ENCODE measurements at regions not wholly inside any gene's neighbourhood (a gene's known extent, or its start where the extent isn't known, plus 50 kb on each side); places are given as distances from the start of the nearest gene placed in this dataset.

DNA sequence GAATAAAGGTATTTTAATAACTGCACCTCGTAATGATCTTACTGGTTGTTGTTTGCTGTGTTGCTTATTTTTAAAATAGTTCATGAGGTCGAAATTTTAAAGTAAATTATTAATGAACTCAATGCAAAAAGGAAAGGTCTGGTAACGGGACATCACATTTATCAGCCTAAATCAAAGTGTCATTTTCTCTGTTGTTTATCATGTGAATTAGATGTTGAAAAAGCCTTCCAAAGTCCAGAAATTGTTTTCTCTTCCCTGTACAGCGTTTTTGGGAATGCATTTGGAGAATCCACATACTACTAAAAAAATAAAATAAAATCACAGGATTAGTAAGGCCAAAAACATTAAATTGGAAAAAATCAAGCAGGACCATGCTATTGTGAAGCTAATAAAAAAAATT lies 339.2 kb upstream of the NECTIN3 start:
- intact Hi-C loops (cut with micrococcal nuclease): no loop called here
- Histone ChIP-seq H3K9me3 (replicated peaks) (no peaks in the 10 kb centered on the region), H3K4me3 (no peak overlapping the region), H3K27ac (replicated peaks) (no peak overlapping the region), H3K36me3 (no peaks in the 10 kb centered on the region), H3K27me3 (ENCODE audit: low read depth) (no peaks in the 10 kb centered on the region), H3K4me1 (no peaks in the 10 kb centered on the region)
- no peak for DNase-seq
- TF ChIP-seq, protein P1, sequence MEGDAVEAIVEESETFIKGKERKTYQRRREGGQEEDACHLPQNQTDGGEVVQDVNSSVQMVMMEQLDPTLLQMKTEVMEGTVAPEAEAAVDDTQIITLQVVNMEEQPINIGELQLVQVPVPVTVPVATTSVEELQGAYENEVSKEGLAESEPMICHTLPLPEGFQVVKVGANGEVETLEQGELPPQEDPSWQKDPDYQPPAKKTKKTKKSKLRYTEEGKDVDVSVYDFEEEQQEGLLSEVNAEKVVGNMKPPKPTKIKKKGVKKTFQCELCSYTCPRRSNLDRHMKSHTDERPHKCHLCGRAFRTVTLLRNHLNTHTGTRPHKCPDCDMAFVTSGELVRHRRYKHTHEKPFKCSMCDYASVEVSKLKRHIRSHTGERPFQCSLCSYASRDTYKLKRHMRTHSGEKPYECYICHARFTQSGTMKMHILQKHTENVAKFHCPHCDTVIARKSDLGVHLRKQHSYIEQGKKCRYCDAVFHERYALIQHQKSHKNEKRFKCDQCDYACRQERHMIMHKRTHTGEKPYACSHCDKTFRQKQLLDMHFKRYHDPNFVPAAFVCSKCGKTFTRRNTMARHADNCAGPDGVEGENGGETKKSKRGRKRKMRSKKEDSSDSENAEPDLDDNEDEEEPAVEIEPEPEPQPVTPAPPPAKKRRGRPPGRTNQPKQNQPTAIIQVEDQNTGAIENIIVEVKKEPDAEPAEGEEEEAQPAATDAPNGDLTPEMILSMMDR (IDR thresholded peaks at IDR 0.05; ENCODE audit: borderline replicate concordance): no peak

DNA sequence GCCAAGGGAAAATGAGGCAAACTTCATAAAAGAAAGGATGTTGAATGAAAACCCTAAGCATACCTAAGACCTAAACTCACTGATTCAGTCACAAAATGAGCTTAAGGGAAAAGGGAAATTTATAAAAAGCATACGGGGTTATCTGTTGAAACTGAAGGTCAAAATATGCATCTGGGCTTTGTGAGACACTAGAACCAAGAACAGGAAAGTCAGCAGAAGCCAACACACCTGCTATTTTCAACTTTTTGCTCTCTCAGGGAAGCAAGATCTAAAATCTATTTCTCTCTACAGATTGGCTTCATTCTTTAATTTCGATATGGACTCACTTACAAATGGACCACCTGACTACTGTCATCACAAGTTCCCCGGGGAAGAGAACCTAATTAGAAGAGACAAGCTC lies 338.6 kb upstream of the NECTIN3 start:
- intact Hi-C loops (cut with micrococcal nuclease): no loop called here
- Histone ChIP-seq H3K27ac (replicated peaks) (no peak overlapping the region), H3K4me1 (no peaks in the 10 kb centered on the region), H3K36me3 (no peaks in the 10 kb centered on the region), H3K27me3 (ENCODE audit: low read depth) (no peaks in the 10 kb centered on the region), H3K9me3 (replicated peaks) (no peaks in the 10 kb centered on the region), H3K4me3 (no peak overlapping the region)
- TF ChIP-seq, protein P1 (IDR thresholded peaks at IDR 0.05; ENCODE audit: borderline replicate concordance): no peak
- DNase-seq: no peak

DNA sequence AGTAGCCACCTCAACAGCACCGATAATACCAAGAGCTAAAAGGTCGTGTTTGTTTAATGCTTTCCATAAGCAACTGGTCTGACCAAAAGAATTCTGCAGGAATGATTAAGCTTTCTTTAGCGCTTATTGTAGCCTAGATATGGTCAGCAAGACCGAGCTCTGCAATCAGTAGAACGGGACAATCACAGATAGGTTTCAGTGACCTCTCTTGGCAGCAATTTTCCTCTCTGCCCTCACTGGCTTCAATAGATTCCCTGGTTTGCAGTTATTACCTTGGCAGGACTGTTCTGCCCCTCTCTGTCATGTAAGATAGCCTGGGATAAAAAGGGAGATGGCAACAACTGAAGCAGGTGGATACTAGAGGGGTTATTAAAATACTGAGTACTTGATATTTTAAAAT lies 337.1 kb upstream of the NECTIN3 start:
- H3K4me3 ChIP-seq: no peak overlapping the region
- no peaks in the 10 kb centered on the region for H3K4me1 ChIP-seq
- H3K27ac ChIP-seq (replicated peaks): no peak overlapping the region
- intact Hi-C loops (cut with micrococcal nuclease): no loop called here
- no peak for DNase-seq
- H3K27me3 ChIP-seq (ENCODE audit: low read depth): no peaks in the 10 kb centered on the region
- H3K36me3 ChIP-seq: no peaks in the 10 kb centered on the region
- no peaks in the 10 kb centered on the region for H3K9me3 ChIP-seq (replicated peaks)
- TF ChIP-seq, protein P1 (IDR thresholded peaks at IDR 0.05; ENCODE audit: borderline replicate concordance): no peak

DNA sequence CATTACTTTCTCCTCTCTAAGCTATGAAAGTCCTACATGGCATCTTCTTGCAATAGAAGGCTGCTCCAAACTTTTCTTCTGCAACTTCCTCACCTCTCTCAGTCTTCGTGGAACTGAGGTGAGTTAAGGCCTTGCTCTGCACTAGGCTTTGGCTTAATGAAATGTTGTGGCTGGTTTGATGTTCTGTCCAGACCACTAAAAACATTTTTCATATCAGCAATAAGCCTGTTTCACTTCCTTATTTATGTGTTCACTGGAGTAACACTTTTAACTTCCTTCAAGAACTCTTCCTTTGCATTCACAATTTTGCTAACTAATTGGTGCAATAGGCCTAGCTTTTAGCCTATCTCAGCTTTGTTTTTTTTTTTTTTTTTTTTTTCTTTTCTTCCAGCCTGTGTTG lies 335.3 kb upstream of the NECTIN3 start:
- intact Hi-C loops (cut with micrococcal nuclease): no loop called here
- DNase-seq: no peak
- H3K27me3 ChIP-seq (ENCODE audit: low read depth): no peaks in the 10 kb centered on the region
- H3K9me3 ChIP-seq (replicated peaks): no peaks in the 10 kb centered on the region
- TF ChIP-seq, protein P1 (IDR thresholded peaks at IDR 0.05; ENCODE audit: borderline replicate concordance): no peak
- H3K36me3 ChIP-seq: no peaks in the 10 kb centered on the region
- no peaks in the 10 kb centered on the region for H3K4me1 ChIP-seq
- no peak overlapping the region for H3K4me3 ChIP-seq
- H3K27ac ChIP-seq (replicated peaks): no peak overlapping the region

DNA sequence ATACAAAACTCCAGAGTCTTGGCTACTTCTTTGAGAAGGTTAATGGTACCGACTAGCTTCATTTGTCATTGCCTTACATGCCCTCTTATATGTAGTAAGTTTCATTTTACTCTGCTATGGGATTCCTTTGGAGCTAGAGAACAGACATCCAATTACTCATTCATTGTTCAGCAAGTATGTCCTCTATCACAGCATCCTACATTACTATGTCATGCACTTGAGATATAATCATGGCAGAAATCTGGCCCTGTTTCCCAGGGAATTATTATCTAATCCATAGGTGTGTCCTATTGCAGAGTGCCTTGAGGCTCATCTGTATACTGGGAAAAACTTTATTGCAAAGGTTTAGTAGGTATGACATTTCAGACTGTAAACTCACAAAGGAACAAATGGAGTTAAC lies 333.1 kb upstream of the NECTIN3 start:
- no peak for DNase-seq
- Histone ChIP-seq H3K27ac (replicated peaks) (no peak overlapping the region), H3K4me1 (no peaks in the 10 kb centered on the region), H3K36me3 (no peaks in the 10 kb centered on the region), H3K4me3 (no peak overlapping the region), H3K27me3 (ENCODE audit: low read depth) (no peaks in the 10 kb centered on the region), H3K9me3 (replicated peaks) (no peaks in the 10 kb centered on the region)
- intact Hi-C loops (cut with micrococcal nuclease): no loop called here
- TF ChIP-seq, protein P1 (IDR thresholded peaks at IDR 0.05; ENCODE audit: borderline replicate concordance): no peak

DNA sequence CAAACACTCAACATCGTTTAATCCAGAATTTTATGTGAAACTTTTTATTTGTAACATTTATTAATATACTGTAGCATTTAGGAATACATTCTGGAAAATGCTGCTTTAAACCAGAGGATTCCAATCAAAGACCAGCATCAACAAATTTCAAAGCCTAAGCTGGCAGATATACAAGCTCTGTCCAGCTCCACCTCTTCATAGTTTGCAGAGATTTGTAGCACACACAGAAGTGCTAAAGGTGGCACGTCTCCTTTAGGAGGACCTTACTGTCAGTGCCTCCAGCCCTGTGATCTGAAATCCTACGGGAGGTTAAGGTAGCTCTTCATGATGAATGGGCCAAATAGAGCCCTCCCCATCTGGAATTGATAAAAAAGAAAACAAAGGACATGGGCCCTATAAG lies 329.7 kb upstream of the NECTIN3 start:
- Histone ChIP-seq H3K27me3 (ENCODE audit: low read depth) (no peaks in the 10 kb centered on the region), H3K36me3 (no peaks in the 10 kb centered on the region), H3K4me1 (no peaks in the 10 kb centered on the region), H3K4me3 (no peak overlapping the region), H3K9me3 (replicated peaks) (peaks cover 16% of the 10 kb centered on the region), H3K27ac (replicated peaks) (no peak overlapping the region)
- no peak for DNase-seq
- intact Hi-C loops (cut with micrococcal nuclease): no loop called here
- TF ChIP-seq, protein P1 (IDR thresholded peaks at IDR 0.05; ENCODE audit: borderline replicate concordance): no peak
